ENCODE measurements at regions not wholly inside any gene's neighbourhood (a gene's known extent, or its start where the extent isn't known, plus 50 kb on each side); places are given as distances from the start of the nearest gene placed in this dataset.

DNA sequence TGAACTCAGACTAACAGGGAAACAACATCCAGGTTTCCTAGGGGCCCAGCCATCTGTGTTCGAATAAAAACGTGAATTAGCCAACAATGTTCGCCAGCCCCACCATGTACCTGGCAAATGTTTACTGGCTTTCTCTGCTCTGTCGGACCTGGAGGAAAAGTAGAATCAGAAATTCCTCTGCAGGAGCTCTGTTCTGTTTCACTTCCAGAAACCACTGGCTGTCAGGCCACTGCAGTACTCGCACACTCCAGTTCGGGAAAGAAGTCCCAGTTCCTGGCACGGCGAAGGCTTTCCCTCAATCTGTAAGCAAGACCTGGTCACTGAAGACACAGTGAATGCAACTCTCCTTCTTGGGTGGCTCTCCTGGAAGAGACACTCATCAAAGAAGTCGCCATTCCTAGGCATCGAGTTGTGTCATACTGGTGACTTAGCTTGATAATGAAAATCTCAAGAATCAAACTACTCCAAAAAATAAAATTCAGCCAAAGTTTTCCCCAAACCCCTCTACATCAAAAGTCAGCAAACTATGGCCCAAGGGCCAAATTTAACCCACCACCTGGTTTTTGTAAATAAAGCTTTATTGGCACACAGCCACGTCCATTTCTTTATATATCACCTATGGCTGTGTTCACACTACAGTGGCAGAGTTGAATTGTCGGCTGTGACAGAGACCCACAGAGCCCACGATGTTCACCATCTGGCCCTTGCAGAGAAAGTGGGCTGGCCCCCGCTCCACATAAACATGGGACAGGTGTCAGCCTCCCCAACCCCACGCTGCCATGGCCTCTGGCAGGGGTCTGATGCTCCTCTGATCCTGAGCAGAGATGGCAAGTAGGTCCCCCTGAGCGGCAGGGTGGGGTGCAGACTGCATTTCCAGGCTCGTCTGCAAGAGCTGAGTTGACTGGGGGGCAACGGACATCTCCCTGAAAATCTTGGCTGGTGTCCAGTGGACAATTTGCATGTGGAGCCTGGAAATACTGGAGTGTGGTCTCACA lies 189.2 kb upstream of the DIO3 start:
- POLR2A ChIA-PET, result no interaction called here
- no peaks in the 10 kb centered on the region for H3K36me3 Mint-ChIP-seq (ENCODE audit: low read depth)
- CTCF ChIA-PET, result no interaction called here
- TF ChIP-seq, protein P1, sequence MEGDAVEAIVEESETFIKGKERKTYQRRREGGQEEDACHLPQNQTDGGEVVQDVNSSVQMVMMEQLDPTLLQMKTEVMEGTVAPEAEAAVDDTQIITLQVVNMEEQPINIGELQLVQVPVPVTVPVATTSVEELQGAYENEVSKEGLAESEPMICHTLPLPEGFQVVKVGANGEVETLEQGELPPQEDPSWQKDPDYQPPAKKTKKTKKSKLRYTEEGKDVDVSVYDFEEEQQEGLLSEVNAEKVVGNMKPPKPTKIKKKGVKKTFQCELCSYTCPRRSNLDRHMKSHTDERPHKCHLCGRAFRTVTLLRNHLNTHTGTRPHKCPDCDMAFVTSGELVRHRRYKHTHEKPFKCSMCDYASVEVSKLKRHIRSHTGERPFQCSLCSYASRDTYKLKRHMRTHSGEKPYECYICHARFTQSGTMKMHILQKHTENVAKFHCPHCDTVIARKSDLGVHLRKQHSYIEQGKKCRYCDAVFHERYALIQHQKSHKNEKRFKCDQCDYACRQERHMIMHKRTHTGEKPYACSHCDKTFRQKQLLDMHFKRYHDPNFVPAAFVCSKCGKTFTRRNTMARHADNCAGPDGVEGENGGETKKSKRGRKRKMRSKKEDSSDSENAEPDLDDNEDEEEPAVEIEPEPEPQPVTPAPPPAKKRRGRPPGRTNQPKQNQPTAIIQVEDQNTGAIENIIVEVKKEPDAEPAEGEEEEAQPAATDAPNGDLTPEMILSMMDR (IDR thresholded peaks at IDR 0.05), result no peak
- Histone ChIP-seq H3K27ac (ENCODE audit: low read depth in 1 of 2, low read length in 2 of 2) (no peak overlapping the region), H3K27me3 (ENCODE audit: control insufficient read depth in 1 of 2, insufficient read depth in 2 of 2, low read length in 2 of 2) (no peaks in the 10 kb centered on the region), H3K4me3 (ENCODE audit: low read length) (no peak overlapping the region), H3K4me1 (ENCODE audit: insufficient read depth, low read length) (no peaks in the 10 kb centered on the region), H3K9me3 (ENCODE audit: control insufficient read depth in 1 of 2, insufficient read depth in 1 of 2, low read length in 2 of 2) (no peaks in the 10 kb centered on the region), H3K36me3 (ENCODE audit: insufficient read depth, low read length) (no peaks in the 10 kb centered on the region)
- no peaks in the 10 kb centered on the region for H3K4me1 Mint-ChIP-seq (ENCODE audit: low read depth)
- H3K4me3 Mint-ChIP-seq, result no peak overlapping the region
- H3K9me3 Mint-ChIP-seq, result no peaks in the 10 kb centered on the region
- no peak overlapping the region for H3K27ac Mint-ChIP-seq
- DNase-seq (no peak), ATAC-seq (ENCODE audit: poor library complexity) (no peak)
- intact Hi-C loops (cut with DNase I, micrococcal nuclease), result no loop called here
- H3K27me3 Mint-ChIP-seq, result peaks cover 40% of the 10 kb centered on the region

DNA sequence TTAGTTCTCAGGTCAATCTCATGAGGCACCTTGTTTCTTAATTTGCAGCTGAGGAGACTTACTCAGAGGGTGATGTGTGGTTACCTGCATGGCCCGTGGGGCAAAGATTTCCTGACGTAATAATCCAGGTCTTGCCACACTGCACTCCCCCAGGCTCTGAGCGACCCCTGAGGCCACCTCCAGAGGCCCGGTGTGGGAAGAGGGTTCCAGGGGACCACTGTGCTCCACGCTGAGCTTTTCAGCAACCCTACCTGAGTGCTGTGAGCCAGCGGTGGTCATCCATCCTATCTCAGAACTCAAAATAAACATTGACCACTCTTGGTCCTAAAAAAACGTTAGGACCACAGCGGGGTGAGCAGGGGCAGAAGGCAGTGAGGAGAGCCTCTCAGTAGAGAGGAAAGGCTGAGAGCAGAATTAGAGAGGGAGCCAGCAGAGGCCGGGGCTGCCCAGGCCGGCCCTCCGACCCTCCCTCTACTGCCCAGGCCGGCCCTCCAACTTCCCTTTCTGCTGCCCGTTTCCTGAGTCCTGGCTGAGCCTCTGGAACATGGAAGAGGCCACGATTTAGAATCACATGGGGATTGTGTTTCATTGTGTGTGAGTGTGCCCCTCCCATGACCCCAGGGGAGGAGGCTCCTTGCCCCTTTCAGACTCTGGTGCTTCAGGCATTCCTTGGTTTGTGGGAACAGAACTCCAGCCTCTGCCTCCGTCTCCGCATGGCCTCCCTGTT lies 188.2 kb upstream of the DIO3 start:
- Histone ChIP-seq H3K36me3 (ENCODE audit: insufficient read depth, low read length) (no peaks in the 10 kb centered on the region), H3K27ac (ENCODE audit: low read depth in 1 of 2, low read length in 2 of 2) (no peak overlapping the region), H3K4me3 (ENCODE audit: low read length) (no peak overlapping the region), H3K27me3 (ENCODE audit: control insufficient read depth in 1 of 2, insufficient read depth in 2 of 2, low read length in 2 of 2) (no peaks in the 10 kb centered on the region), H3K9me3 (ENCODE audit: control insufficient read depth in 1 of 2, insufficient read depth in 1 of 2, low read length in 2 of 2) (no peaks in the 10 kb centered on the region), H3K4me1 (ENCODE audit: insufficient read depth, low read length) (no peaks in the 10 kb centered on the region)
- H3K36me3 Mint-ChIP-seq (ENCODE audit: low read depth), result no peaks in the 10 kb centered on the region
- no peaks in the 10 kb centered on the region for H3K9me3 Mint-ChIP-seq
- CTCF ChIA-PET, result no interaction called here
- intact Hi-C loops (cut with DNase I, micrococcal nuclease), result no loop called here
- POLR2A ChIA-PET, result no interaction called here
- peaks cover 37% of the 10 kb centered on the region for H3K27me3 Mint-ChIP-seq
- H3K4me1 Mint-ChIP-seq (ENCODE audit: low read depth), result no peaks in the 10 kb centered on the region
- H3K4me3 Mint-ChIP-seq, result no peak overlapping the region
- TF ChIP-seq, protein P1 (IDR thresholded peaks at IDR 0.05), result no peak
- H3K27ac Mint-ChIP-seq, result no peak overlapping the region
- no peak for ATAC-seq (ENCODE audit: poor library complexity)
- DNase-seq, result no peak

DNA sequence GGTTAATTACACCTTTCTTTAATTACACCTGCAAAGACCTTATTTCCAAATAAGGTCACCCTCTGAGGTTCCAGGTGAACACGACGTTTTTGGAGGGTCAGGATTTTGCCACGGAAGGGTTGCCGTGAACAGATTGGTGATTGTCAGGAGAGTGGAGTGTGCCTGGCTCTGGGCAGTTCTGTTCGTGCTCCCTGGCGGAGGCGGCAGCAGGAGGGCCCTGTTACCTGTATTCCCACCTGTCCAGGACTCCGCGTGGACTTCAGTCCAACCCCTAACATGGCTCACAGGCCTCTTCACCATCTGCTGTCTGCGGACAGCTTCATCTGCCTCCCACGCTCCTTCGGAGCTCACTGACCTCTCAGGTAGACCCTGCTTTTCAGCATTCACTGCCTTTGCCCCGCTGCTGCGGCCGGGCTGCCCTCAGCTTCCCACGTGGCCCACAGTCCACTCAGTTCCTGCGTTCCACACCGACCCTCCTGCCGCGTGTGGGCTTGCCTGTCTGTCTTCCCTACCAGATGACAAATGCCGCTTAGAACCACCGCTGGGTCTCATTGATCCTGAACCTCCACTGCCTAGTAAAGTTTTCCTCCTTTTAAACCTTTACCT lies 187.5 kb upstream of the DIO3 start:
- H3K27ac Mint-ChIP-seq, result no peak overlapping the region
- H3K4me3 Mint-ChIP-seq, result no peak overlapping the region
- DNase-seq, result no peak
- POLR2A ChIA-PET, result no interaction called here
- no peaks in the 10 kb centered on the region for H3K9me3 Mint-ChIP-seq
- Histone ChIP-seq H3K4me3 (ENCODE audit: low read length) (no peak overlapping the region), H3K27me3 (ENCODE audit: control insufficient read depth in 1 of 2, insufficient read depth in 2 of 2, low read length in 2 of 2) (no peaks in the 10 kb centered on the region), H3K4me1 (ENCODE audit: insufficient read depth, low read length) (no peaks in the 10 kb centered on the region), H3K36me3 (ENCODE audit: insufficient read depth, low read length) (no peaks in the 10 kb centered on the region), H3K27ac (ENCODE audit: low read depth in 1 of 2, low read length in 2 of 2) (no peak overlapping the region), H3K9me3 (ENCODE audit: control insufficient read depth in 1 of 2, insufficient read depth in 1 of 2, low read length in 2 of 2) (no peaks in the 10 kb centered on the region)
- no peak for ATAC-seq (ENCODE audit: poor library complexity)
- CTCF ChIA-PET, result no interaction called here
- H3K27me3 Mint-ChIP-seq, result peaks cover 37% of the 10 kb centered on the region
- no peaks in the 10 kb centered on the region for H3K4me1 Mint-ChIP-seq (ENCODE audit: low read depth)
- TF ChIP-seq, protein P1 (IDR thresholded peaks at IDR 0.05), result no peak
- H3K36me3 Mint-ChIP-seq (ENCODE audit: low read depth), result no peaks in the 10 kb centered on the region
- intact Hi-C loops (cut with DNase I, micrococcal nuclease), result no loop called here

All from CD4-positive, alpha-beta T cell (primary cell).